ENCODE measurements at regions not wholly inside any gene's neighbourhood (a gene's known extent, or its start where the extent isn't known, plus 50 kb on each side); places are given as distances from the start of the nearest gene placed in this dataset.

DNA sequence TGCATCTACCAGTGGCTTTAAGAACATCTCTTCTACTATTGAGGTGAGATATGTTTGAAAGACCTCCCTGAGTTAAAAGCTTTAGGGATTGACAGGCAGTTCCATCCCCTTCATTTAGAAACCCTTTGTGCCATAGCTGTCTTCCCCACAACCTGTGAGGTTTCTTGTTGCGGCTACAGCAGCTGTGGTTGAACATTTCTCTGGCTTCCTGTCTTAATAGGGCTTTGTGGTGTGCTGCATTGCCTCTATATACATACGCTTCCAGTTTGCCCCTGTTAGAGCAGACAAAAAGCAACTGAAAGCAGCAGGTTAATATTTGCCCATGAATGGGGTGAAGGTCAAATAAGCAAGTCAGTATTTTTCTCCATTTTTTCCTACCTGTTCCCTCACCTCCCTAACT, 210.2 kb downstream of the TMEM200A start:
- Histone ChIP-seq H3K4me1 (ENCODE audit: control insufficient read depth in 5 of 5, insufficient read depth in 5 of 5, low read length in 5 of 5) (no peaks in the 10 kb centered on the region), H3K4me3 (ENCODE audit: low read depth in 1 of 5, low read length in 5 of 5) (no peak overlapping the region), H3K36me3 (ENCODE audit: control insufficient read depth in 5 of 5, insufficient read depth in 5 of 5, low read length in 5 of 5) (no peaks in the 10 kb centered on the region), H3K27me3 (ENCODE audit: control insufficient read depth in 5 of 5, insufficient read depth in 4 of 5, low read length in 5 of 5) (no peaks in the 10 kb centered on the region), H3K9me3 (ENCODE audit: control insufficient read depth in 5 of 5, low read length in 5 of 5) (peaks cover 0 to 3% (median 0%) of the 10 kb centered on the region in 5 donors), H3K9ac (ENCODE audit: low read length in 5 of 5) (no peak overlapping the region), H3K27ac (ENCODE audit: low read depth, low read length) (no peak overlapping the region)

DNA sequence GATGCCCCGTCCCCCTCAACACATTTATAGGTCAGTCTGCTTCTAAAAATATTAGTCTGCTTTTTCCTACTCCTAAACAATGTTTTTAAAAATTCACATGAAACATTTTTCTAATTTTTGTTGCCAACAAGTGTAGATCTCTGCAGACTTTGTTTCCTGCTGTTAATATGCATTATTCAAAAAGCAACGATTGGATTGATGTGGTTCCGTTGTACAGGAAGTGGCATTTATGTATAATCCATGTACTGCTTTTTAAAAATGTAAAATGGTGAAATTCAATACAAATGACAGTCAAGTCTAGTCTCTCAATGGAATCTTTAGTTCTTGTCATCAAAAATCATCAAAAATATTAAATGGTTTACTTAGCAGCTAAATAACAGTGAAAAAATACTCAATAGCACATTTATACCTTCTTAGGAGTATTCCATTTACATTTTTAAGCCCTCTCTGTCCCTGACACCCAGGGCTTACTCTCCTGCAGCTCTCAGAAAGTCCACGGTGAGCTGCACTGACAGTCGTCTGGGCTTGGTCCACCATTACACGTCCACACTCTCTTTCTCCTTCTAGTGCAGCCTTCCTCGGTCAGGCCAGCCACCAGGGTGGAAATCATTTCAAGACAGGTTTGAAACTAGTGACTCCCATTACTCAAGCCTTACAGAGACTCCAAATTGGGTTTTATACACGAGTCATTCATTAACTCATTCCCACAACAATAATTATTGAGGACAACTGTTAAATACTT, 211.5 kb downstream of the TMEM200A start:
- H3K27me3 ChIP-seq (ENCODE audit: control insufficient read depth in 5 of 5, insufficient read depth in 4 of 5, low read length in 5 of 5) = no peaks in the 10 kb centered on the region
- no peak overlapping the region for H3K9ac ChIP-seq (ENCODE audit: low read length in 5 of 5)
- H3K4me1 ChIP-seq (ENCODE audit: control insufficient read depth in 5 of 5, insufficient read depth in 5 of 5, low read length in 5 of 5) = no peaks in the 10 kb centered on the region
- no peak overlapping the region for H3K4me3 ChIP-seq (ENCODE audit: low read depth in 1 of 5, low read length in 5 of 5)
- H3K36me3 ChIP-seq (ENCODE audit: control insufficient read depth in 5 of 5, insufficient read depth in 5 of 5, low read length in 5 of 5) = no peaks in the 10 kb centered on the region
- no peaks in the 10 kb centered on the region for H3K9me3 ChIP-seq (ENCODE audit: control insufficient read depth in 5 of 5, low read length in 5 of 5)
- H3K27ac ChIP-seq (ENCODE audit: low read depth, low read length) = no peak overlapping the region

DNA sequence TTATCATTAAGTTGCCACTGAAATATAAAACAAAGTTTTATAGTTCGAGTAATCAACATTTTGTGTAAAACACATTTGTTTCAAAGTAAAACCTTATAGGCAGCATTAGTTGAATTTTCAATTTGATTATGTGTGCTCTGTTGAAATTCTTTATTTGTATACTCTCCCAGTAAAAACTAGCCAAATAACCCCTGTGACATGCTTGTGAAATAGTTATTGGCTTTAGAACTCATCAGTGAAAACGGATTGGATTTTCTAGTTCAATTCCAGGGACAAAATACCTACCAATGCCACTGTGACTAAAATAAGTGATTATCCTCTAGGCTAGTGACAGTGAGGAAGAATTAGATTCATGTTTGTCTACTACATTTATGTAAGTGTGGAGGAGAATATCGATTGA, 212.9 kb downstream of the TMEM200A start:
- Histone ChIP-seq H3K27ac (ENCODE audit: low read depth, low read length) (no peak overlapping the region), H3K4me3 (ENCODE audit: low read depth in 1 of 5, low read length in 5 of 5) (no peak overlapping the region), H3K9ac (ENCODE audit: low read length in 5 of 5) (no peak overlapping the region), H3K36me3 (ENCODE audit: control insufficient read depth in 5 of 5, insufficient read depth in 5 of 5, low read length in 5 of 5) (no peaks in the 10 kb centered on the region), H3K4me1 (ENCODE audit: control insufficient read depth in 5 of 5, insufficient read depth in 5 of 5, low read length in 5 of 5) (no peaks in the 10 kb centered on the region), H3K27me3 (ENCODE audit: control insufficient read depth in 5 of 5, insufficient read depth in 4 of 5, low read length in 5 of 5) (no peaks in the 10 kb centered on the region), H3K9me3 (ENCODE audit: control insufficient read depth in 5 of 5, low read length in 5 of 5) (no peaks in the 10 kb centered on the region)

DNA sequence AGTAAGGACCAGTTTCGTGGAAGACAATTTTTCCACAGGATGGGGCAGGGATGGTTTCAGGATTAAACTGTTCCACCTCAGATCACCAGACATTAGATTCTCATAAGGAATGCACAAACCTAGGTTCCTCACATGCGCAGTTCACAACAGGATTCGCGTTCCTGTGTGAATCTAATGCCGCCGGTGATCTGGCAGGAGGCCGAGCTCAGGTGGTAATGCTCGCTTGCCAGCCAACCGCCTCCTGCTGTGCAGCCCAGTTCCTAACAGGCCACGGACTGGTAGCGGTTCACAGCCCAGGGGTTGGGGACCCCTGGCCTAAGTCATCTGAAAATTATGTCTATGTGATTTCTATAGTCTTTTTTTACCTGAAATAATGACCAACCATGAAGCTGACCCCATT, 217.5 kb downstream of the TMEM200A start:
- H3K27ac ChIP-seq (ENCODE audit: low read depth, low read length) = no peak overlapping the region
- no peaks in the 10 kb centered on the region for H3K27me3 ChIP-seq (ENCODE audit: control insufficient read depth in 5 of 5, insufficient read depth in 4 of 5, low read length in 5 of 5)
- H3K36me3 ChIP-seq (ENCODE audit: control insufficient read depth in 5 of 5, insufficient read depth in 5 of 5, low read length in 5 of 5) = no peaks in the 10 kb centered on the region
- H3K9me3 ChIP-seq (ENCODE audit: control insufficient read depth in 5 of 5, low read length in 5 of 5) = no peaks in the 10 kb centered on the region
- H3K9ac ChIP-seq (ENCODE audit: low read length in 5 of 5) = no peak overlapping the region
- H3K4me1 ChIP-seq (ENCODE audit: control insufficient read depth in 5 of 5, insufficient read depth in 5 of 5, low read length in 5 of 5) = no peaks in the 10 kb centered on the region
- H3K4me3 ChIP-seq (ENCODE audit: low read depth in 1 of 5, low read length in 5 of 5) = no peak overlapping the region

DNA sequence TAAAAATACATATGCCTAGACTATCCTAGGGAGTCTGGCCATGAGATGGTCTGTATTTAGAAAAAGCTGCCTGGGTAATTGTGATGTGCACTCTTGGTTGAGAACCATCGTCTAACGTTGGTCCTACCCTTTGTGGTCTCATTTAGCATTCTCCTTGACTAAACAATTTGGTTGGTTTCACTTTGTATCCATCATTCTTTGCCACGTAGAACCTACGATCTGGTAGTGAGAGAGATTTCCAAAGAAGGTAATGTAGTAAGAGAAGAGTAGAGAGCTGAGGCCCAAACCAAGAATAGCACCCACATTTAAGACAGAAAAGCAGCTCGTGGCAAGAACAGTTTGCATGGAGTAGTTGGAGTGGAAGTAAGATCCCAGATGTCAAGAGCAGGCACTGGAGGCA, 219.8 kb downstream of the TMEM200A start:
- Histone ChIP-seq H3K27me3 (ENCODE audit: control insufficient read depth in 5 of 5, insufficient read depth in 4 of 5, low read length in 5 of 5) (no peaks in the 10 kb centered on the region), H3K4me1 (ENCODE audit: control insufficient read depth in 5 of 5, insufficient read depth in 5 of 5, low read length in 5 of 5) (no peaks in the 10 kb centered on the region), H3K9ac (ENCODE audit: low read length in 5 of 5) (no peak overlapping the region), H3K4me3 (ENCODE audit: low read depth in 1 of 5, low read length in 5 of 5) (no peak overlapping the region), H3K27ac (ENCODE audit: low read depth, low read length) (no peak overlapping the region), H3K9me3 (ENCODE audit: control insufficient read depth in 5 of 5, low read length in 5 of 5) (no peaks in the 10 kb centered on the region), H3K36me3 (ENCODE audit: control insufficient read depth in 5 of 5, insufficient read depth in 5 of 5, low read length in 5 of 5) (no peaks in the 10 kb centered on the region)

DNA sequence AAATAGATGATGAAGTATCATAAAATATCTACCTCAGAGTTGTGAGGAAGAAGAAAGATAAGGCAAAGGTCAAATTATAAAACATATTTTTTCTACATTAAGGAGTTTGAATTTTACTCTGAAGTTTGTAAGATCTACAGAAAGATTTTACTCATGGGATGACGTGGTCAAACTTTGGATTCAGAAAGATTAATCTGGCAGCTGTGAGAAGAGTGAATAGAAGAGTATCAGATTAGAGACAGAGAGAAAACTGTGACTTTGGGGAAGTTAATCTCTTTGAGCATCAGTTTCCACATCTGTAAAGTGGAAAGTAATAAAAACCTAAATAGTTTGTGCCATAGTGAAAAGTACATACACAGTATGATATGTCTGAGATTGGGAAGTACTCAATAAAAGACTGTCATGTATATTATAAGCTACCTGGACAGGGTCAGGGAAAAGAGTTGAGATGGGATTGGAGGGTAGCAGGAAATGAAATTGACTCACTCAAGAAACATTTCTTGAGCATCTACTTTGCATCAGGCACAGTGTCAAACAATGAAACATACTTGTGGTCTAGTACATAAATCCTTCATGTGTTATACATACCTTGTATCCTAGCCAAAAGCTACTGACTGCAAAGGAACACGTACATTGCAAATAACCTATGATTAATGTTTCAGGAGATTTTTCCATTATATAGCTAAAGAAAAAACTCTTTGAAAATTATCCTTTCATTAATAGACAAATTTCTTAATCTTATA, 222.1 kb downstream of the TMEM200A start:
- H3K27me3 ChIP-seq (ENCODE audit: control insufficient read depth in 5 of 5, insufficient read depth in 4 of 5, low read length in 5 of 5) = no peaks in the 10 kb centered on the region

DNA sequence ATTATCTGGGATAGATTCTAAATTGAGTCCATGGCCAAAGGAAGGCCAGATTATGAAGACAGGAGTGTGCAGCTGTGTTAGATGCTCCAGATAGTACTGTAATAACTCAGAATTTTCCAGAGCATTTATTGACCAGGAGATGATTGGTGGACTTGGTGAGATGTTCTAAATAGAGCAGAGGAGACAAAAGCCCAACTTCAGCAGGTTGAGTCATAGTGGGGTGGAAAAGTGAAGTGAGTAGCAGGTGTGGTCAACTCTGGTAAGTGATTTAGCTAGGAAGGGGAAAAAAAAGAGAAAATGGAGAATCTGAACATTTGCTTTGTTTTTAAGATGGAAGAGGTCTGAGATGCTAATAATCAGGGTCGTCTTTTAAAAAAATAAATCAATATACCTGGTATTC, 227.4 kb downstream of the TMEM200A start:
- H3K9me3 ChIP-seq (ENCODE audit: control insufficient read depth in 5 of 5, low read length in 5 of 5) = peaks cover 0 to 8% (median 3%) of the 10 kb centered on the region in 5 donors
- no peaks in the 10 kb centered on the region for H3K4me1 ChIP-seq (ENCODE audit: control insufficient read depth in 5 of 5, insufficient read depth in 5 of 5, low read length in 5 of 5)
- no peak overlapping the region for H3K4me3 ChIP-seq (ENCODE audit: low read depth in 1 of 5, low read length in 5 of 5)
- H3K36me3 ChIP-seq (ENCODE audit: control insufficient read depth in 5 of 5, insufficient read depth in 5 of 5, low read length in 5 of 5) = no peaks in the 10 kb centered on the region
- no peak overlapping the region for H3K27ac ChIP-seq (ENCODE audit: low read depth, low read length)
- H3K27me3 ChIP-seq (ENCODE audit: control insufficient read depth in 5 of 5, insufficient read depth in 4 of 5, low read length in 5 of 5) = no peaks in the 10 kb centered on the region
- no peak overlapping the region for H3K9ac ChIP-seq (ENCODE audit: low read length in 5 of 5)

More for the DNA sequence above, 222.1 kb downstream of the TMEM200A start:
- H3K4me3 ChIP-seq (ENCODE audit: low read depth in 1 of 5, low read length in 5 of 5) = no peak overlapping the region
- peaks cover 0 to 8% (median 3%) of the 10 kb centered on the region in 5 donors for H3K9me3 ChIP-seq (ENCODE audit: control insufficient read depth in 5 of 5, low read length in 5 of 5)
- no peak overlapping the region for H3K9ac ChIP-seq (ENCODE audit: low read length in 5 of 5)
- no peaks in the 10 kb centered on the region for H3K36me3 ChIP-seq (ENCODE audit: control insufficient read depth in 5 of 5, insufficient read depth in 5 of 5, low read length in 5 of 5)
- no peak overlapping the region for H3K27ac ChIP-seq (ENCODE audit: low read depth, low read length)
- H3K4me1 ChIP-seq (ENCODE audit: control insufficient read depth in 5 of 5, insufficient read depth in 5 of 5, low read length in 5 of 5) = no peaks in the 10 kb centered on the region

DNA sequence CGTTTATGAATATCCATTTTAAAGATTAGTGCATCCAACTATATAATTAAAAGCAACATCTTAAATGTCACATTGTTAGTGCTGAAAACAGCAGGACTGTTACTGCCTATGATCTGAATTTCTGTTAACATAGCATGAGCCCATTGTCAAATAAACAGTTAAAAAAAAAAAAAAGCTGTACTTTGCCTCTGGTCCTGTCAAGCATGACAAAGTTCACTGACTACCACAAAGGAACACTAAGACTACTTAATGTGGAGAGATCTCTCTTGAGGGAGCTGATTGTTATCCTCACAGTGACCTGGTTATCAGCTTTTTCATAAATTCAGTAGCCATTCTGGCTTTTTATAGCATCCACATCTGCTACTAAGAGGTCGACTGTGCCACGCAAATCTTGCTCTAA, 228.1 kb downstream of the TMEM200A start:
- Histone ChIP-seq H3K27me3 (ENCODE audit: control insufficient read depth in 5 of 5, insufficient read depth in 4 of 5, low read length in 5 of 5) (no peaks in the 10 kb centered on the region), H3K9ac (ENCODE audit: low read length in 5 of 5) (no peak overlapping the region), H3K4me3 (ENCODE audit: low read depth in 1 of 5, low read length in 5 of 5) (no peak overlapping the region), H3K9me3 (ENCODE audit: control insufficient read depth in 5 of 5, low read length in 5 of 5) (peaks cover 0 to 8% (median 3%) of the 10 kb centered on the region in 5 donors), H3K36me3 (ENCODE audit: control insufficient read depth in 5 of 5, insufficient read depth in 5 of 5, low read length in 5 of 5) (no peaks in the 10 kb centered on the region), H3K27ac (ENCODE audit: low read depth, low read length) (no peak overlapping the region), H3K4me1 (ENCODE audit: control insufficient read depth in 5 of 5, insufficient read depth in 5 of 5, low read length in 5 of 5) (no peaks in the 10 kb centered on the region)

DNA sequence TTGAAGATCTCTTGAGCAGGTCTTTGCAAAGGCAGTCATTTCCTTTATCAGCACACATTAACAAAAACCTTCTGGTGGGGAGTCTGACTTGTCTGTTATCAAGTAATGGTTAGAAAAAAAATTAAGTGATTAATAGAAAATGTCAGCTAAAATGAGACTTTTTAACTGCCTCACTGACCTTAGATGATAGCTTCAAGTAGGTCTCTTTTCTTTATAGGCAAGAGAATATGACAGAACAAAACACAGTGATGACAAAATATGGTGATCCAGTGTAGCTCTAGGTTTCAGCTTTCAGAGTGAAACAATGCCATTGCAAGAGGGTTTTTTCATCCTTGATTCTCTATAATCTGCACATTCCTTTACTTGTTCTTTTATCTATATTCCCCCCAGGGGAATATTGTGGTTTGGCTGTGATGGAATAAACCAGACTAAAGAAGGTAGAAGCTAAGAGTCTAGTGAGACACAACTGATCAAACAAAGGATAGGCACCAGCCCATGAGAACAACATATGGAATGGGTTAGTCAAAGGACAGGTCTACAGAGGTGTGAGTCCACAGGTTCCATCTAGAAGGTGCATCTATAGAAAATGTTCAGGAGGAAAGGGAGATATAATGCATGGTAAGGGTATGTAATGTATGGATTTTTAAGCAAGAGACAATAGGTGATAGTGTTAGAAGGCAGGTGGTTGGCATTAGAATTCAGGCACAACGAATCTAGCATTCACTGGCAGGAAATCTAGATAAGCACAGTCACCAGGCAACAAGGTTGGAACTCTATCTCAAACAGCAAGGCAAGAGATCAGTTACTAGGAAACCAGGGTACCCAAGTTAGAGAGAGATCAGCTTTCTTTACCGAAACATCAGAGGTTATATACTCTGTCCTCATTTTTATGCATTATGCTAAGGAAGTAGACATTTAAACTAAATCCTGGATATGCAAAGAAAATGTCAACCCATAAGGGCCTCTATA, 228.9 kb upstream of the SMLR1 start:
- Histone ChIP-seq H3K9me3 (ENCODE audit: control insufficient read depth in 5 of 5, low read length in 5 of 5) (no peaks in the 10 kb centered on the region), H3K4me3 (ENCODE audit: low read depth in 1 of 5, low read length in 5 of 5) (no peak overlapping the region), H3K27ac (ENCODE audit: low read depth, low read length) (no peak overlapping the region), H3K27me3 (ENCODE audit: control insufficient read depth in 5 of 5, insufficient read depth in 4 of 5, low read length in 5 of 5) (no peaks in the 10 kb centered on the region), H3K9ac (ENCODE audit: low read length in 5 of 5) (no peak overlapping the region), H3K4me1 (ENCODE audit: control insufficient read depth in 5 of 5, insufficient read depth in 5 of 5, low read length in 5 of 5) (no peaks in the 10 kb centered on the region), H3K36me3 (ENCODE audit: control insufficient read depth in 5 of 5, insufficient read depth in 5 of 5, low read length in 5 of 5) (no peaks in the 10 kb centered on the region)

All from subcutaneous abdominal adipose tissue (tissue), 5 donors.